OCI-LY3 (cell line): ENCODE measurements at regions not wholly inside any gene's neighbourhood (a gene's known extent, or its start where the extent isn't known, plus 50 kb on each side); places are given as distances from the start of the nearest gene placed in this dataset.

Source experiments
- H2AFZ ChIP-seq: fragments of 200-600, 300-600 bp; shearing (Covaris generic); 2 replicates; pipeline ENCODE4 v1.6.0; 2014; ENCODE audit warnings: antibody characterized with exemption, low read depth, low read length
- H3K27ac ChIP-seq: fragments of 200-600, 300-600 bp; sonication (generic); 2 replicates; pipeline ENCODE4 v1.5.1; 2014; ENCODE audit warnings: mild to moderate bottlenecking, low read length, moderate library complexity, mixed read lengths
- H3K27me3 ChIP-seq: fragments of 200-600, 300-600 bp; sonication (generic); 2 replicates; pipeline ENCODE4 v1.6.1; 2014; ENCODE audit warnings: low read depth, low read length, mixed read lengths
- H3K36me3 ChIP-seq: fragments of 200-600, 300-600 bp; sonication (generic); replicated peaks from 2 replicates; pipeline ENCODE3; 2014; ENCODE audit warnings: low read depth, low read length, mixed read lengths
- H3K4me1 ChIP-seq: fragments of 300-600, 200-600 bp; sonication (generic); 2 replicates; pipeline ENCODE4 v1.6.1; 2014; ENCODE audit warnings: low read length, mixed read lengths
- H3K4me2 ChIP-seq: fragments of 200-600, 300-600 bp; sonication (generic); 2 replicates; pipeline ENCODE4 v1.6.1; 2014; ENCODE audit warnings: low read length, mixed read lengths
- H3K4me3 ChIP-seq: fragments of 300-600, 200-600 bp; sonication (generic); 2 replicates; pipeline ENCODE4 v1.5.1; 2014; ENCODE audit warnings: antibody characterized with exemption, mild to moderate bottlenecking, low read length, moderate library complexity
- H3K79me2 ChIP-seq: fragments of 300-600, 200-600 bp; shearing (Covaris generic); 2 replicates; pipeline ENCODE4 v1.6.1; 2014; ENCODE audit warnings: mild to moderate bottlenecking, low read length, mixed read lengths
- H3K9ac ChIP-seq: fragments of 300-600, 200-600 bp; shearing (Covaris generic); 2 replicates; pipeline ENCODE4 v1.6.0; 2014; ENCODE audit warnings: mild to moderate bottlenecking, low read length, moderate library complexity
- H3K9me3 ChIP-seq: fragments of 200-600, 300-600 bp; shearing (Covaris generic); 2 replicates; pipeline ENCODE4 v1.6.1; 2014; ENCODE audit warnings: low read length, mixed read lengths; ENCODE audit not compliant: insufficient read depth
- H4K20me1 ChIP-seq: fragments of 200-600, 300-600 bp; sonication (generic); 2 replicates; pipeline ENCODE4 v1.6.1; 2016; ENCODE audit warnings: low read length, mixed read lengths; ENCODE audit not compliant: insufficient read depth
- CTCF ChIP-seq: fragments of 200-600, 300-600 bp; sonication (generic); IDR thresholded peaks from 2 replicates; pipeline ENCODE4 v1.5.1; 2014; ENCODE audit warnings: antibody characterized with exemption, low read length, low read depth
- EZH2phosphoT487 ChIP-seq: fragments of 200-600 bp; shearing (Covaris generic); IDR thresholded peaks from 2 replicates; pipeline ENCODE4 v1.6.1; 2018; ENCODE audit warnings: antibody characterized with exemption, mixed run types, low read depth

GRCh38 chr2:84326831-84327432 is 132.1 kb downstream of the SUCLG1 start:
- Histone ChIP-seq H3K27ac (no peak overlapping the region), H3K4me1 (no peaks in the 10 kb centered on the region), H3K4me2 (no peak overlapping the region), H4K20me1 (no peaks in the 10 kb centered on the region), H3K27me3 (no peaks in the 10 kb centered on the region), H3K4me3 (no peak overlapping the region), H2AFZ (no peak overlapping the region), H3K9ac (no peak overlapping the region), H3K9me3 (no peaks in the 10 kb centered on the region), H3K79me2 (no peaks in the 10 kb centered on the region), H3K36me3 (no peaks in the 10 kb centered on the region)
- no peak for TF ChIP-seq EZH2phosphoT487

GRCh38 chr2:84323890-84324289 is 135.2 kb downstream of the SUCLG1 start:
- H3K79me2 ChIP-seq = no peaks in the 10 kb centered on the region
- no peaks in the 10 kb centered on the region for H3K4me1 ChIP-seq
- no peaks in the 10 kb centered on the region for H3K36me3 ChIP-seq
- no peak overlapping the region for H3K4me3 ChIP-seq
- no peaks in the 10 kb centered on the region for H3K27me3 ChIP-seq
- H3K9me3 ChIP-seq = no peaks in the 10 kb centered on the region
- H3K27ac ChIP-seq = no peak overlapping the region
- no peak overlapping the region for H3K4me2 ChIP-seq
- H3K9ac ChIP-seq = no peak overlapping the region
- H4K20me1 ChIP-seq = no peaks in the 10 kb centered on the region
- no peak overlapping the region for H2AFZ ChIP-seq
- no peak for TF ChIP-seq EZH2phosphoT487
- no peak for TF ChIP-seq CTCF

- Histone ChIP-seq H3K9me3 (no peaks in the 10 kb centered on the region), H4K20me1 (no peaks in the 10 kb centered on the region), H3K27me3 (0 out of 2 replicates have a peak, but pooled peaks cover 3% of the 10 kb centered on the region), H3K4me1 (no peaks in the 10 kb centered on the region), H3K27ac (no peak overlapping the region), H2AFZ (no peak overlapping the region), H3K79me2 (no peaks in the 10 kb centered on the region), H3K4me3 (no peak overlapping the region), H3K36me3 (no peaks in the 10 kb centered on the region), H3K4me2 (no peak overlapping the region), H3K9ac (no peak overlapping the region)
- TF ChIP-seq CTCF (no peak), EZH2phosphoT487 (no peak)
Measured at GRCh38 chr2:84320940-84321339, 138.1 kb downstream of the SUCLG1 start.

GRCh38 chr2:84319581-84319980 is 139.5 kb downstream of the SUCLG1 start:
- Histone ChIP-seq H3K27ac (no peak overlapping the region), H3K9ac (no peak overlapping the region)

More at GRCh38 chr2:84319581-84319980, 139.5 kb downstream of the SUCLG1 start:
- no peak overlapping the region for H2AFZ ChIP-seq
- no peak overlapping the region for H3K4me3 ChIP-seq
- H3K9me3 ChIP-seq = no peaks in the 10 kb centered on the region
- no peak for TF ChIP-seq CTCF
- TF ChIP-seq EZH2phosphoT487 = no peak
- H3K79me2 ChIP-seq = no peaks in the 10 kb centered on the region
- H3K4me2 ChIP-seq = no peak overlapping the region
- H3K27me3 ChIP-seq = 0 out of 2 replicates have a peak, but pooled peaks cover 3% of the 10 kb centered on the region
- H3K36me3 ChIP-seq = no peaks in the 10 kb centered on the region
- no peaks in the 10 kb centered on the region for H4K20me1 ChIP-seq
- peaks cover 2% of the 10 kb centered on the region; the same call in 1 of the 2 replicates for H3K4me1 ChIP-seq
